Stomach (tissue), 4 donors: ENCODE measurements at regions not wholly inside any gene's neighbourhood (a gene's known extent, or its start where the extent isn't known, plus 50 kb on each side); places are given as distances from the start of the nearest gene placed in this dataset.

ENCODE experiments used
- CTCF ChIP-seq, 7 experiments: fragments of 450-650 bp in 4 of 7; fragments of 200-600 bp in 3 of 7; sonication (generic) in 3 of 7; IDR thresholded peaks; one replicate each; pipeline ENCODE4 v1.5.1; 2016 to 2019; ENCODE audit warnings: antibody characterized with exemption in 7 of 7, control low read depth in 2 of 7, mild to moderate bottlenecking in 1 of 7
- EP300 ChIP-seq: sonication (generic); formaldehyde crosslinking; IDR thresholded peaks from one replicate; pipeline ENCODE4 v1.6.1; 2017; ENCODE audit warnings: antibody characterized with exemption
- POLR2A ChIP-seq, 4 donors: fragments of 450-650 bp; IDR thresholded peaks; one replicate each; pipeline ENCODE4 v1.6.1; 2016; ENCODE audit warnings: antibody characterized with exemption in 4 of 4, control low read depth in 2 of 4, mild to moderate bottlenecking in 1 of 4, moderate library complexity in 1 of 4
- POLR2AphosphoS5 ChIP-seq, 3 donors: sonication (generic); formaldehyde crosslinking; IDR thresholded peaks; one replicate each; pipeline ENCODE4 v1.6.1; 2016; ENCODE audit warnings: antibody characterized with exemption in 3 of 3

GRCh38 chr5:3365501-3366215, 230.0 kb upstream of the IRX1 start:
- no peak for TF ChIP-seq CTCF (IDR thresholded peaks at IDR 0.05)
- no peak for TF ChIP-seq POLR2AphosphoS5 (IDR thresholded peaks at IDR 0.05)
- TF ChIP-seq EP300: no peak
- no peak for TF ChIP-seq POLR2A (IDR thresholded peaks at IDR 0.05)
